ENCODE measurements at regions not wholly inside any gene's neighbourhood (a gene's known extent, or its start where the extent isn't known, plus 50 kb on each side); places are given as distances from the start of the nearest gene placed in this dataset.

DNA sequence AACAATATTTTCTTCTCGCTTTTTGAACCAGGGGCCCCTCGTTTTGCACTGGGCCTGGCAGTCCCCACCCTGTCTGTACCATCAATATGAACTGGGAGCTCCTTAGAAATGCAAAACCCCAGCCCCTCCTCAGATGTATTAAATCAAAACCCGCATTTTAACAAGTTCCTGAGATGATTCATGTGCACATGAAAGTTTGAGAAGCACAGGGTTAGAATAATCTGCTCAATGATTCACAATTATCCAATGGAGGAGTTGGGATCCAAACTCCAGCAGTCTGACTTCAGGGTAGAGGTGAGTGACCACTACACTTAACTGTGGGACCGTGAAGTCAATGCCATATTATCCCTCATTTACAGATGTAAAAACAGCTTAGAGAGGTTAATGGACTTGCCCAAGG, 256.4 kb downstream of the IGSF11 start:
- no peaks in the 10 kb centered on the region for H3K36me3 ChIP-seq (ENCODE audit: insufficient read depth, low read length)
- CTCF ChIA-PET = no interaction called here
- H3K27me3 Mint-ChIP-seq = peaks cover 0 to 20% of the 10 kb centered on the region in 2 donors
- no peaks in the 10 kb centered on the region for H3K4me1 ChIP-seq (ENCODE audit: insufficient read depth, low read length)
- DNase-seq = no peak
- H3K36me3 Mint-ChIP-seq = no peaks in the 10 kb centered on the region
- H3K27me3 ChIP-seq (ENCODE audit: insufficient read depth, low read length, poor library complexity, severe bottlenecking) = no peaks in the 10 kb centered on the region
- H3K27ac Mint-ChIP-seq = no peak overlapping the region
- no peaks in the 10 kb centered on the region for H3K9me3 ChIP-seq (ENCODE audit: low read length)
- no peak overlapping the region for H3K4me3 ChIP-seq (ENCODE audit: low read length)
- POLR2A ChIA-PET = no interaction called here
- no peak overlapping the region for H3K27ac ChIP-seq (ENCODE audit: low read depth, low read length)
- peaks cover 0 to 2% (median 0%) of the 10 kb centered on the region in 5 donors for H3K9me3 Mint-ChIP-seq
- H3K4me1 Mint-ChIP-seq = no peaks in the 10 kb centered on the region
- no peak overlapping the region for H3K4me3 Mint-ChIP-seq

DNA sequence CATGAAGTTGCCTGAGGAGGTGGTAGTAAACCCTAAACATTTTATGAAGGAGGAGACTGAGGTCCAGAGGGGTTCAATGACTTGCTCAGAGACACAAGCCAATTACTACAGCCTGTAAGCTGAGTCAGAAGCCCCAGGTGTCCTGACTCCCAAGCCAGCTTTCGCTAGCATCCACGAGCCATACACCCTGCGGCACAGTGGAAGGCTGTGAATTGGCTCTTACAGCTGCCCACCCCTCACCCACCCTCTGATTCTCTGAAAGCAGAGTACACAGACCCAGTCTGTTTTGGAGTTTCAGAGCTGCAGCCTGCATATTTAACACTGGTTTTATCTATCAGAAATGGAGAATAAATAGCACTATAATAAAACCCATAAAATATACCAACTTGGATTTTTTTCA, 253.4 kb downstream of the IGSF11 start:
- H3K36me3 Mint-ChIP-seq = no peaks in the 10 kb centered on the region
- POLR2A ChIA-PET = no interaction called here
- DNase-seq = no peak
- Histone ChIP-seq H3K36me3 (ENCODE audit: insufficient read depth, low read length) (no peaks in the 10 kb centered on the region), H3K9me3 (ENCODE audit: low read length) (no peaks in the 10 kb centered on the region), H3K27ac (ENCODE audit: low read depth, low read length) (no peak overlapping the region), H3K4me1 (ENCODE audit: insufficient read depth, low read length) (no peaks in the 10 kb centered on the region), H3K4me3 (ENCODE audit: low read length) (no peak overlapping the region), H3K27me3 (ENCODE audit: insufficient read depth, low read length, poor library complexity, severe bottlenecking) (no peaks in the 10 kb centered on the region)
- CTCF ChIA-PET = no interaction called here
- no peak overlapping the region for H3K27ac Mint-ChIP-seq
- peaks cover 0 to 16% of the 10 kb centered on the region in 2 donors for H3K27me3 Mint-ChIP-seq
- H3K4me3 Mint-ChIP-seq = no peak overlapping the region
- no peaks in the 10 kb centered on the region for H3K4me1 Mint-ChIP-seq
- H3K9me3 Mint-ChIP-seq = peaks cover 0 to 2% (median 0%) of the 10 kb centered on the region in 5 donors

DNA sequence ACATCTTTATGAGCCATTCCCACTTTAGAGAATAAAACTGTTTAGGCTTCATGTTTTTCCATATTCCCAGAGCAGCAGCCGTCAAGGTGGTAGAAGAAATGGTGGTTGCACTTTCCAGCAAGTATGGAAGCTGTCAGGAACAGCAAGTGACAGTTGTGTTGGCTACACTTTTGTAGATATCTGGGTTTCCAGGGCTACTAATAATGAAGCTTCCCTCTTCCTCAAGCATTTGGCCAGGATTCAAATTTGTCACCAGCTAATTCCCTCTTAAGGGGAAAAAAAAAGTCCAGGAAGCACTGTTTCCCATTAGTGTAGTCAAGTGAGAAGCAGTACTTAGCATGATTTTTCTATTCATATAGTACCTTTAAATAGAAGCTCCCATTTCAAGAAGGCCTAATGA, 252.8 kb downstream of the IGSF11 start:
- Mint-ChIP-seq H3K27ac (no peak overlapping the region), H3K27me3 (peaks cover 0 to 16% of the 10 kb centered on the region in 2 donors), H3K36me3 (no peaks in the 10 kb centered on the region), H3K4me3 (no peak overlapping the region), H3K4me1 (no peaks in the 10 kb centered on the region), H3K9me3 (peaks cover 0 to 2% (median 0%) of the 10 kb centered on the region in 5 donors)
- Histone ChIP-seq H3K27me3 (ENCODE audit: insufficient read depth, low read length, poor library complexity, severe bottlenecking) (no peaks in the 10 kb centered on the region), H3K9me3 (ENCODE audit: low read length) (no peaks in the 10 kb centered on the region), H3K4me3 (ENCODE audit: low read length) (no peak overlapping the region), H3K4me1 (ENCODE audit: insufficient read depth, low read length) (no peaks in the 10 kb centered on the region), H3K27ac (ENCODE audit: low read depth, low read length) (no peak overlapping the region), H3K36me3 (ENCODE audit: insufficient read depth, low read length) (no peaks in the 10 kb centered on the region)
- ChIA-PET POLR2A (no interaction called here), CTCF (no interaction called here)
- DNase-seq = no peak

DNA sequence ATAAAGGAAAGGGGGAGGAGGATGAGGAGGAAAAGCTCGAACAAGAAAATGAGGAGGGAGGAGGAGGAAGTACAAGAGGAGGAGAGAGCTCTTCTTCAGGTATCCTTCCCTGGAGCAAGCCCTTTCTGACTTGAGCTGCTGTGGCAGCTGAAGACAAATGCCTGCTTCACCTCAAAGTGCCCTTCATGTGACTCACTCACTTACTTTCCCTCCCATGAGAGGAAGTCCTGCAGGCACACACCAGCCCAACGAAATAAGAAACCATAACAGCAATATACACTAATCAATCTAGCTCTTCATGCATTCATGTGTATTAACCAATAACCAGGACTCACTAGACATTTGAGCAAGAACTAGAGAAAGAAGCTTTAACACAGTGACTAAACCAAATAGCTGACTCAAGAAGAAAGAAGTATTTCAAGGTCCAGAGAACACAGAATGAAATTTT, 251.9 kb downstream of the IGSF11 start:
- no peak overlapping the region for H3K4me3 Mint-ChIP-seq

DNA sequence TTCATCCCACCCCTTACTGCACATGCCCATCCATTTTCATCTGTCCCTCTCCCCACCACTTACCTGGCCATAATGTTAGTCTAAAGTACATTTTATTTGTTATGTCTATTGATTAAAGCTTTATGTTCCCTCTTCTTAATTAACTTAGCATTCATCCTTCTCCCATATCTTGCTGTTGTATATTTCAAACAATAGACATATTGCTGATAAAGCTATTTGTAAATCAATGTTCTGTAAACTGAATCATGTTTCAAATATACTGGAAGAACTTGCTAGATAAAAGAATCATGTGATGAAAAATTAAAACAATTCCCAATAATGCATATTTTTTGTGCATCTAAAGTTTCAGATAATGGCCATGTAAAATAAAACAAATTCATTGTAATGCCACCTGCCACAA, 249.2 kb downstream of the IGSF11 start:
- ChIA-PET POLR2A (no interaction called here), CTCF (no interaction called here)
- no peaks in the 10 kb centered on the region for H3K36me3 Mint-ChIP-seq
- Histone ChIP-seq H3K4me1 (ENCODE audit: insufficient read depth, low read length) (no peaks in the 10 kb centered on the region), H3K27ac (ENCODE audit: low read depth, low read length) (no peak overlapping the region), H3K4me3 (ENCODE audit: low read length) (no peak overlapping the region), H3K9me3 (ENCODE audit: low read length) (no peaks in the 10 kb centered on the region), H3K36me3 (ENCODE audit: insufficient read depth, low read length) (no peaks in the 10 kb centered on the region), H3K27me3 (ENCODE audit: insufficient read depth, low read length, poor library complexity, severe bottlenecking) (no peaks in the 10 kb centered on the region)
- DNase-seq = no peak
- H3K9me3 Mint-ChIP-seq = peaks cover 0 to 2% (median 0%) of the 10 kb centered on the region in 5 donors
- H3K27me3 Mint-ChIP-seq = peaks cover 2 to 6% of the 10 kb centered on the region in 2 donors
- H3K4me3 Mint-ChIP-seq = no peak overlapping the region
- no peaks in the 10 kb centered on the region for H3K4me1 Mint-ChIP-seq
- peak overlapping the region in 1 of 8 donors; percentile 3 for H3K27ac Mint-ChIP-seq

More for the DNA sequence above, 251.9 kb downstream of the IGSF11 start:
- Mint-ChIP-seq H3K4me1 (no peaks in the 10 kb centered on the region), H3K36me3 (no peaks in the 10 kb centered on the region), H3K27ac (no peak overlapping the region), H3K9me3 (peaks cover 0 to 2% (median 0%) of the 10 kb centered on the region in 5 donors), H3K27me3 (peaks cover 0 to 12% of the 10 kb centered on the region in 2 donors)
- no peak for DNase-seq
- ChIA-PET CTCF (no interaction called here), POLR2A (no interaction called here)
- no peaks in the 10 kb centered on the region for H3K36me3 ChIP-seq (ENCODE audit: insufficient read depth, low read length)
- no peaks in the 10 kb centered on the region for H3K4me1 ChIP-seq (ENCODE audit: insufficient read depth, low read length)
- H3K4me3 ChIP-seq (ENCODE audit: low read length) = no peak overlapping the region
- H3K27me3 ChIP-seq (ENCODE audit: insufficient read depth, low read length, poor library complexity, severe bottlenecking) = no peaks in the 10 kb centered on the region
- H3K27ac ChIP-seq (ENCODE audit: low read depth, low read length) = no peak overlapping the region
- no peaks in the 10 kb centered on the region for H3K9me3 ChIP-seq (ENCODE audit: low read length)

DNA sequence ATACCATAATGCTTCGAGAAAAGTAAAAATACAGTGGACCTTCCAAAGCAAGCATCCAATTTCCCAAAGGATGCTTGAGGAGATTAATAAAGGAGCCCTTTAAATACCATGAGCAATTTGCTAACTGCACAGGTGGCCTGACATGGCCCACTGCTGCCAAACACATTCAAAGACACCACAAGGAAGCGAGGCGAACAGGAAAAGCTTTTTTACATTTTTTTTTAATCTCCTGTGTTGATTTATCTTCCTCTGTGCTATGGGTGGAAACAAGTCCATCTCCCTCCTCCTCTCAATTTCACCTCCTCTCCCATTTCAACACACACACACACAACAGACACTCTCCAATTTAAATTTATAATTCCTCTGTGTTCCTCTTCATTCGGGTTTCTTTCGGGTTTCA, 243.4 kb downstream of the IGSF11 start:
- no peaks in the 10 kb centered on the region for H3K9me3 Mint-ChIP-seq
- no peaks in the 10 kb centered on the region for H3K4me1 Mint-ChIP-seq
- H3K36me3 Mint-ChIP-seq = no peaks in the 10 kb centered on the region
- ChIA-PET POLR2A (no interaction called here), CTCF (no interaction called here)
- no peaks in the 10 kb centered on the region for H3K36me3 ChIP-seq (ENCODE audit: insufficient read depth, low read length)
- H3K27me3 ChIP-seq (ENCODE audit: insufficient read depth, low read length, poor library complexity, severe bottlenecking) = no peaks in the 10 kb centered on the region
- no peak overlapping the region for H3K27ac Mint-ChIP-seq
- H3K27me3 Mint-ChIP-seq = peaks cover 2 to 11% of the 10 kb centered on the region in 2 donors
- no peak overlapping the region for H3K27ac ChIP-seq (ENCODE audit: low read depth, low read length)
- H3K4me3 ChIP-seq (ENCODE audit: low read length) = no peak overlapping the region
- DNase-seq = no peak
- H3K4me1 ChIP-seq (ENCODE audit: insufficient read depth, low read length) = no peaks in the 10 kb centered on the region
- H3K9me3 ChIP-seq (ENCODE audit: low read length) = no peaks in the 10 kb centered on the region
- H3K4me3 Mint-ChIP-seq = no peak overlapping the region

DNA sequence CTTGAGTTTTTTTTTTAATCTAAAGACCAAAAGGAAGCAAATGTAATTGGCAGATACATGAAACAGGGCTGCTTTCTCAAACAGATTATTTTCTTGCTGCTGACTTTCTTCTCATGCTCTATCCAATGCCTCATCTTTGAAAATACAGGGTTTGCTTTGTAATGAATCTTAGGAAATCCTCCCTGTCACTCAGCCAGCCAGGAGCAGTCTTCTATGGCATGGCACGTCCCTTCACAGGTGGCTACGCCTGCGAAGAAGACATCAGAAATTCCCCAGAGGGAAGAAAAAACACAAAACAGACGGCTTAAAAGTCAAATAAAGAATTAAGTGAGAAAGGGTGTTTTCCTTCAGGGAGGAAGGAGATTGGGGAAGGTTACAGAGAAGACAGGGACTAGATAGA, 242.5 kb downstream of the IGSF11 start:
- H3K4me1 Mint-ChIP-seq = no peaks in the 10 kb centered on the region
- no peak overlapping the region for H3K27ac ChIP-seq (ENCODE audit: low read depth, low read length)
- H3K4me1 ChIP-seq (ENCODE audit: insufficient read depth, low read length) = no peaks in the 10 kb centered on the region
- no peak overlapping the region for H3K4me3 ChIP-seq (ENCODE audit: low read length)
- no peaks in the 10 kb centered on the region for H3K27me3 ChIP-seq (ENCODE audit: insufficient read depth, low read length, poor library complexity, severe bottlenecking)
- H3K36me3 ChIP-seq (ENCODE audit: insufficient read depth, low read length) = no peaks in the 10 kb centered on the region
- no peak overlapping the region for H3K4me3 Mint-ChIP-seq
- peaks cover 2 to 11% of the 10 kb centered on the region in 2 donors for H3K27me3 Mint-ChIP-seq
- POLR2A ChIA-PET = no interaction called here
- CTCF ChIA-PET = no interaction called here
- DNase-seq = no peak
- H3K9me3 ChIP-seq (ENCODE audit: low read length) = no peaks in the 10 kb centered on the region
- H3K27ac Mint-ChIP-seq = no peak overlapping the region
- no peaks in the 10 kb centered on the region for H3K36me3 Mint-ChIP-seq
- H3K9me3 Mint-ChIP-seq = no peaks in the 10 kb centered on the region

DNA sequence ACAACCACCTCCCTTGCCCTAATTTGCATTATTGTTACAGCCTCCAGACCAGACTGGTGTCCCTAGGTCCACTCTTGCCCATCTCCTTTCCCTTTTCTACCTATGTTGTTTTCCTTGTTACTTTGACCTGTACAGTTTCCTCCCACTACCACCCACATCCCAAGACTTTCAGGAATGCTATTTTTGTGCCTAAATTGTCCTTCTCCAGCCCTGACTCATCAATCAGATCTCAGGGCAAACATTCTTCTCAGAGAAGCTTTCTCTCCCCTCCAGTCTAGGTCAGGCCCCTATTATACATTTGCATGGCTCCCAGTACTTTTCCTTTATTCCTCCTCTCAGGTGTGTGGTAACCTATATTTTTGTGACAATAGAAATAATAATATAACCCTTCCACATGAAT, 241.5 kb downstream of the IGSF11 start:
- H3K9me3 ChIP-seq (ENCODE audit: low read length) = no peaks in the 10 kb centered on the region
- H3K27ac ChIP-seq (ENCODE audit: low read depth, low read length) = no peak overlapping the region
- Mint-ChIP-seq H3K27ac (no peak overlapping the region), H3K9me3 (no peaks in the 10 kb centered on the region), H3K4me1 (no peaks in the 10 kb centered on the region), H3K27me3 (peaks cover 2 to 11% of the 10 kb centered on the region in 2 donors), H3K36me3 (no peaks in the 10 kb centered on the region), H3K4me3 (peak overlapping the region in 1 of 7 donors; percentile 2)
- no peak overlapping the region for H3K4me3 ChIP-seq (ENCODE audit: low read length)
- POLR2A ChIA-PET = no interaction called here
- no peaks in the 10 kb centered on the region for H3K4me1 ChIP-seq (ENCODE audit: insufficient read depth, low read length)
- no peaks in the 10 kb centered on the region for H3K27me3 ChIP-seq (ENCODE audit: insufficient read depth, low read length, poor library complexity, severe bottlenecking)
- no peak for DNase-seq
- CTCF ChIA-PET = no interaction called here
- no peaks in the 10 kb centered on the region for H3K36me3 ChIP-seq (ENCODE audit: insufficient read depth, low read length)

DNA sequence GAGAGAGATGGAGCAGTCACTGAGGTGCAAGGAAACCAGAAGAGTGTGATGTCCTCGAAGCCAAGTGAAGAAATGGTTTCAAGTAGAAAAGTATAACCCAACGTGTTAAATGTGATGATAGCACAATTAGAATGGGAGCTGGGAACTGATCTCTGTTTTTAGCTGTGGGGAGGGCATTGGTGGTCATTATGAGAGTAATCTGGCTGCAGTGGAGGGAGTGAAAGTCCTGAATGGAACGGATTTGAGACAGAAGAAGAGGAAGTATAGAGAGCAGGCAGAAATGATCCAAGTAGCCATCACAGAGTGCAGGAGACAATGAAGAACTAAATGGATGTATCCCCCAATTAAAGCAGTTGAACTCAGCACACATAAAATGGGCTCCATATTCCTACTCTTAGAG, 235.3 kb downstream of the IGSF11 start:
- ChIA-PET CTCF (no interaction called here), POLR2A (no interaction called here)
- Mint-ChIP-seq H3K27me3 (peaks cover 0 to 3% of the 10 kb centered on the region in 2 donors), H3K4me1 (no peaks in the 10 kb centered on the region), H3K36me3 (no peaks in the 10 kb centered on the region), H3K9me3 (no peaks in the 10 kb centered on the region), H3K4me3 (no peak overlapping the region), H3K27ac (no peak overlapping the region)
- H3K27ac ChIP-seq (ENCODE audit: low read depth, low read length) = no peak overlapping the region
- no peaks in the 10 kb centered on the region for H3K27me3 ChIP-seq (ENCODE audit: insufficient read depth, low read length, poor library complexity, severe bottlenecking)
- no peak overlapping the region for H3K4me3 ChIP-seq (ENCODE audit: low read length)
- no peak for DNase-seq
- H3K4me1 ChIP-seq (ENCODE audit: insufficient read depth, low read length) = no peaks in the 10 kb centered on the region
- H3K36me3 ChIP-seq (ENCODE audit: insufficient read depth, low read length) = no peaks in the 10 kb centered on the region
- no peaks in the 10 kb centered on the region for H3K9me3 ChIP-seq (ENCODE audit: low read length)

Data from CD8-positive, alpha-beta memory T cell (primary cell).